ENCODE measurements at regions not wholly inside any gene's neighbourhood (a gene's known extent, or its start where the extent isn't known, plus 50 kb on each side); places are given as distances from the start of the nearest gene placed in this dataset.

DNA sequence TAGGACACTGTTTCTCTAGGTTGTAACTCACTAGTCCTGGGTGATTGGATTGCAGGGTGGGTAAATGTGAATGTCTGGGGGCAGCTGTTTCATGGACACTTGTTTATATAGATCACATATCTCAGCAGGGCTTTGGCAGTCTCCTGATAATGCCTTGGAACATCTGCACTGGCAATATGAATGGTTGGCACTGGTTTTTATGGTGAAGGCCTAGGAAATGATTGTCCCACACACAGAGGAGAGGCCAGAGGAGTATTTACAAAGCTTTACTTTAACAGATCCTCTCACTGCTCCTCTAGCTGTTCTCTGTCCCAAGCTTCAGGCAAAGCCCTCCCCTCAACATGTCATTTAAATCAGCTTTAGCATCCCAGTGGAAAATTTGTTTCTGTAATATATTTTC is 171.3 kb upstream of the STEAP4 start:
- no peak for TF ChIP-seq MYC (IDR thresholded peaks at IDR 0.05; ENCODE audit: low read depth, low read length)
- no peak for TF ChIP-seq POLR2A (IDR thresholded peaks at IDR 0.05; ENCODE audit: extremely low read depth, insufficient read length)
- TF ChIP-seq, protein P1, sequence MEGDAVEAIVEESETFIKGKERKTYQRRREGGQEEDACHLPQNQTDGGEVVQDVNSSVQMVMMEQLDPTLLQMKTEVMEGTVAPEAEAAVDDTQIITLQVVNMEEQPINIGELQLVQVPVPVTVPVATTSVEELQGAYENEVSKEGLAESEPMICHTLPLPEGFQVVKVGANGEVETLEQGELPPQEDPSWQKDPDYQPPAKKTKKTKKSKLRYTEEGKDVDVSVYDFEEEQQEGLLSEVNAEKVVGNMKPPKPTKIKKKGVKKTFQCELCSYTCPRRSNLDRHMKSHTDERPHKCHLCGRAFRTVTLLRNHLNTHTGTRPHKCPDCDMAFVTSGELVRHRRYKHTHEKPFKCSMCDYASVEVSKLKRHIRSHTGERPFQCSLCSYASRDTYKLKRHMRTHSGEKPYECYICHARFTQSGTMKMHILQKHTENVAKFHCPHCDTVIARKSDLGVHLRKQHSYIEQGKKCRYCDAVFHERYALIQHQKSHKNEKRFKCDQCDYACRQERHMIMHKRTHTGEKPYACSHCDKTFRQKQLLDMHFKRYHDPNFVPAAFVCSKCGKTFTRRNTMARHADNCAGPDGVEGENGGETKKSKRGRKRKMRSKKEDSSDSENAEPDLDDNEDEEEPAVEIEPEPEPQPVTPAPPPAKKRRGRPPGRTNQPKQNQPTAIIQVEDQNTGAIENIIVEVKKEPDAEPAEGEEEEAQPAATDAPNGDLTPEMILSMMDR (IDR thresholded peaks at IDR 0.05; ENCODE audit: low read depth, low read length): no peak
